ENCODE measurements at regions not wholly inside any gene's neighbourhood (a gene's known extent, or its start where the extent isn't known, plus 50 kb on each side); places are given as distances from the start of the nearest gene placed in this dataset.

DNA sequence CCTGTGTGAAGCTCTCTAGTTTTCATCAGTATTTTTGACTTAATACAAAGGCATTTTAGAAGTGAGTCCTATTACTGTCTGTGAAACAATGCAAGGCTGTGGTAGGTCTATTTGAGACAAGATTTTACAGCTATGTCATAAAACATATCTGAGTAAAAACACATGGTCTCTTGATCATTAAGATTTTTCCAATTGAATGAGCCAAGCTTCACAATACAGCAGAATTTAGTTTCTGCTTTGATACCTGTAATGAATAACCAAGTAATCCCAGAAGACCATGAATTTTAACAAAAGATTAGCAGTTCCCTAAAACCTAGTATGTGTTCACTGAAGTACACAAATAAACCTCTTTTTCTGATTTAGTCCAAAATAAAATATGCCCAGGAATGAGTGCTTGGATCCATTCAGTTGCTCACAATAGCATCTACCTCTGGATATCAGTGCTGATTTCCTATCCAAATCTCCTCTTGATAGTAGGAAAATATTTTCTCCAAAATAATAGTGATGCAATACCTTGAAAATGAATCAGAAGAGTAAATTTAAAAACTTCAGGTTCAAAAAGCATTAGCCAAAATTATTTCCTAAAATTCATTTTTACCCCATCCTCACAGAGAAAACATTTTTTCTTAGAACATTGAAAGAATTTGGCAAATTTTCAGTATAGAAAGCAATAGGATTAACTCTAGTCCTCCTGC, 533.5 kb upstream of the SGCG start:
- POLR2A ChIA-PET (ENCODE audit: unreplicated experiment), result no interaction called here
- BruUV-seq (replicated peaks), result no TSS peak

DNA sequence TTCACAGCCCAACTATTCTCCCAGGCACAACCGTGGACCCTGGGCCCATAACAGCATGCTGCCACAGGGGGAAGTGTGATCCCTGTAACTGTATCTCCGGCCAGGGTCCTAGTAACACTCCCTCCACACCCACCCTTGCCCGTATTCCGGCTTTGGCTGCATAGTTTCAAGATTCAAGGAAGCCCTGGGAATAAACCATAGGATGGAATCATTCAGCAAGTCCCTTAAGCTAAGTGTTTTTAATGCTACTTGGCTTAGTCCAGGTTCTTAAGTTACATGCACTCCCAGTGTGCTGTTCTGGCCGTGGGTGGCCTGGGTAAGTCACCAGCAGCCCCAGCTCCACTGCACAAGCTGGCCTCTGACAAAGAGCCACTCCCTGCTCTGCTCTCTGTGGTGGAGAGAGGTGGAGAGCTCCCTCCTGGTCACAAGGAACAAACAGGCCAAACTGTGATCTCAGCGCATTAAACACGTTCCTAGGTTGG, 532.4 kb upstream of the SGCG start:
- Histone ChIP-seq H2AFZ (ENCODE audit: low read length) (no peak overlapping the region), H3K4me3 (ENCODE audit: low read length) (no peak overlapping the region), H4K20me1 (ENCODE audit: low read length) (no peaks in the 10 kb centered on the region), H3K9ac (ENCODE audit: low read length) (no peak overlapping the region), H3K79me2 (ENCODE audit: low read length) (no peaks in the 10 kb centered on the region), H3K27ac (ENCODE audit: low read length) (no peak overlapping the region), H3K4me1 (ENCODE audit: insufficient read depth, low read length) (no peaks in the 10 kb centered on the region), H3K4me2 (ENCODE audit: low read length) (no peak overlapping the region), H3K36me3 (ENCODE audit: low read depth, low read length) (no peaks in the 10 kb centered on the region), H3K9me2 (replicated peaks; ENCODE audit: low read length) (no peaks in the 10 kb centered on the region), H3K27me3 (ENCODE audit: low read length) (peaks cover 3% of the 10 kb centered on the region; the same call in 1 of the 2 replicates), H3K9me3 (ENCODE audit: low read length) (no peaks in the 10 kb centered on the region), H3F3A (ENCODE audit: low read length, unreplicated experiment) (no peaks in the 10 kb centered on the region)
- ATAC-seq (no peak), DNase-seq (no peak)
- intact Hi-C loops (cut with micrococcal nuclease), result no loop called here
- ChIA-PET POLR2A (ENCODE audit: unreplicated experiment) (no interaction called here), CTCF (no interaction called here)
- TF ChIP-seq EZH2phosphoT487 (IDR thresholded peaks at IDR 0.05; ENCODE audit: borderline replicate concordance, low read length) (no peak), EZH2 (IDR thresholded peaks at IDR 0.05; ENCODE audit: low read length, unreplicated experiment) (no peak)
- TF ChIP-seq, protein P1, sequence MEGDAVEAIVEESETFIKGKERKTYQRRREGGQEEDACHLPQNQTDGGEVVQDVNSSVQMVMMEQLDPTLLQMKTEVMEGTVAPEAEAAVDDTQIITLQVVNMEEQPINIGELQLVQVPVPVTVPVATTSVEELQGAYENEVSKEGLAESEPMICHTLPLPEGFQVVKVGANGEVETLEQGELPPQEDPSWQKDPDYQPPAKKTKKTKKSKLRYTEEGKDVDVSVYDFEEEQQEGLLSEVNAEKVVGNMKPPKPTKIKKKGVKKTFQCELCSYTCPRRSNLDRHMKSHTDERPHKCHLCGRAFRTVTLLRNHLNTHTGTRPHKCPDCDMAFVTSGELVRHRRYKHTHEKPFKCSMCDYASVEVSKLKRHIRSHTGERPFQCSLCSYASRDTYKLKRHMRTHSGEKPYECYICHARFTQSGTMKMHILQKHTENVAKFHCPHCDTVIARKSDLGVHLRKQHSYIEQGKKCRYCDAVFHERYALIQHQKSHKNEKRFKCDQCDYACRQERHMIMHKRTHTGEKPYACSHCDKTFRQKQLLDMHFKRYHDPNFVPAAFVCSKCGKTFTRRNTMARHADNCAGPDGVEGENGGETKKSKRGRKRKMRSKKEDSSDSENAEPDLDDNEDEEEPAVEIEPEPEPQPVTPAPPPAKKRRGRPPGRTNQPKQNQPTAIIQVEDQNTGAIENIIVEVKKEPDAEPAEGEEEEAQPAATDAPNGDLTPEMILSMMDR (conservative IDR thresholded peaks at IDR 0.05; ENCODE audit: low read depth, low read length), result no peak
- no TSS peak for BruUV-seq (replicated peaks)

More for the DNA sequence above, 533.5 kb upstream of the SGCG start:
- Histone ChIP-seq H3K27ac (ENCODE audit: low read length) (no peak overlapping the region), H3K27me3 (ENCODE audit: low read length) (peaks cover 6% of the 10 kb centered on the region; the same call in 1 of the 2 replicates), H3K9me3 (ENCODE audit: low read length) (no peaks in the 10 kb centered on the region), H3K4me2 (ENCODE audit: low read length) (no peak overlapping the region), H2AFZ (ENCODE audit: low read length) (no peak overlapping the region), H3K4me3 (ENCODE audit: low read length) (no peak overlapping the region), H3K4me1 (ENCODE audit: insufficient read depth, low read length) (no peaks in the 10 kb centered on the region), H3K36me3 (ENCODE audit: low read depth, low read length) (no peaks in the 10 kb centered on the region), H3K9me2 (replicated peaks; ENCODE audit: low read length) (no peaks in the 10 kb centered on the region), H3K9ac (ENCODE audit: low read length) (no peak overlapping the region), H4K20me1 (ENCODE audit: low read length) (no peaks in the 10 kb centered on the region), H3F3A (ENCODE audit: low read length, unreplicated experiment) (no peaks in the 10 kb centered on the region), H3K79me2 (ENCODE audit: low read length) (no peaks in the 10 kb centered on the region)
- intact Hi-C loops (cut with micrococcal nuclease), result no loop called here
- CTCF ChIA-PET, result no interaction called here
- ATAC-seq (no peak), DNase-seq (no peak)
- TF ChIP-seq EZH2phosphoT487 (IDR thresholded peaks at IDR 0.05; ENCODE audit: borderline replicate concordance, low read length), result no peak
- TF ChIP-seq EZH2 (IDR thresholded peaks at IDR 0.05; ENCODE audit: low read length, unreplicated experiment), result no peak
- TF ChIP-seq, protein P1 (conservative IDR thresholded peaks at IDR 0.05; ENCODE audit: low read depth, low read length), result no peak

DNA sequence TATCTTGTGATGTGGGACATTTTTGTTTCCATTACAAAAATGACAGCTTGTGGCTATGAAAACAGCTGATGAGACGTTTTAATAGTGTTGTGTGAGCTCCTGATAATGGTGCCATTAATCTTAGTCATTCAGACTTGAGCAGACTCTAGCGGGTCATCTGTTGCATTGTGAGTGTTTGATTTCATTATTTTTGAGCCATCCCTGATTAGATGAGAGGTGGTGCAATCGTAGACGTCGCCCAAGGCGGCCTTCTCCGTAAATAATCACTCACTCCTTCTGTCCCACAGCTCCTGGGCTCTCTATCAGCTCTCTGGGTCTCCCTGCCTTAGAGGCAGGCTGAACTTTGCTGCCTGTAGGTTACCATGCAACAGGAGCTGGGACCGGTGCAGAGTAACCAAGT, 528.0 kb upstream of the SGCG start:
- intact Hi-C loops (cut with micrococcal nuclease), result no loop called here
- ATAC-seq, result no peak
- no TSS peak for BruUV-seq (replicated peaks)

More for the DNA sequence above, 528.0 kb upstream of the SGCG start:
- Histone ChIP-seq H3K27ac (ENCODE audit: low read length) (no peak overlapping the region), H4K20me1 (ENCODE audit: low read length) (no peaks in the 10 kb centered on the region), H3K9ac (ENCODE audit: low read length) (no peak overlapping the region), H3F3A (ENCODE audit: low read length, unreplicated experiment) (no peaks in the 10 kb centered on the region), H3K4me1 (ENCODE audit: insufficient read depth, low read length) (no peaks in the 10 kb centered on the region), H2AFZ (ENCODE audit: low read length) (no peak overlapping the region), H3K9me3 (ENCODE audit: low read length) (no peaks in the 10 kb centered on the region), H3K36me3 (ENCODE audit: low read depth, low read length) (no peaks in the 10 kb centered on the region), H3K79me2 (ENCODE audit: low read length) (no peaks in the 10 kb centered on the region), H3K9me2 (replicated peaks; ENCODE audit: low read length) (no peaks in the 10 kb centered on the region), H3K4me3 (ENCODE audit: low read length) (no peak overlapping the region), H3K4me2 (ENCODE audit: low read length) (no peak overlapping the region), H3K27me3 (ENCODE audit: low read length) (no peaks in the 10 kb centered on the region)
- ChIA-PET CTCF (no interaction called here), POLR2A (ENCODE audit: unreplicated experiment) (no interaction called here)
- DNase-seq, result no peak
- TF ChIP-seq EZH2phosphoT487 (IDR thresholded peaks at IDR 0.05; ENCODE audit: borderline replicate concordance, low read length) (no peak), EZH2 (IDR thresholded peaks at IDR 0.05; ENCODE audit: low read length, unreplicated experiment) (no peak)
- TF ChIP-seq, protein P1 (conservative IDR thresholded peaks at IDR 0.05; ENCODE audit: low read depth, low read length), result no peak
